ENCODE measurements at regions not wholly inside any gene's neighbourhood (a gene's known extent, or its start where the extent isn't known, plus 50 kb on each side); places are given as distances from the start of the nearest gene placed in this dataset.
"Not testable (repeated sequence)": the region's sequence is repeated elsewhere in the genome, so short reads cannot be mapped to it uniquely, and the experiment has no call there.

DNA sequence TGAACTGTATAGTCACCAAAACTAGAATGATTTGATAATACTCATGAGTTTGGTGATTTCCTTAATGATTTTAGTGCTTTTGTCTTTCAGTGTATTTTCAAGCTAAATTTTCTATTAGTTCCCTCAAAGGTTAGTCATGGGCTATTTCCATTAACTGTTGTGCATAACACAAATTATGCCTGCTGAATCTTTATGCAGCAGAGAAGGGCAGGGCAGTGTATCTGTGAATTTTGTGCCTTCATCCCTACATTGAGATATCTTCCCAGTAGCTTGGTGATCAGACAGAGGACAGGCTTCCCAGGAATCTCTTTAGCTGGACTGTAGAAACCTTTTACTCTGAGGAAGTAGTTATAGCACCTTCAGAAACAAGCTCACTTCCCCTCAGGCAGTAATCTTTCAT lies 1036.9 kb downstream of the EFNA5 start:
- intact Hi-C loops (cut with DNase I), result no loop called here
- TF ChIP-seq POLR2A (IDR thresholded peaks at IDR 0.05) (no peak), POLR2AphosphoS5 (IDR thresholded peaks at IDR 0.05) (no peak), EP300 (IDR thresholded peaks at IDR 0.05) (no peak)
- TF ChIP-seq, protein P1, sequence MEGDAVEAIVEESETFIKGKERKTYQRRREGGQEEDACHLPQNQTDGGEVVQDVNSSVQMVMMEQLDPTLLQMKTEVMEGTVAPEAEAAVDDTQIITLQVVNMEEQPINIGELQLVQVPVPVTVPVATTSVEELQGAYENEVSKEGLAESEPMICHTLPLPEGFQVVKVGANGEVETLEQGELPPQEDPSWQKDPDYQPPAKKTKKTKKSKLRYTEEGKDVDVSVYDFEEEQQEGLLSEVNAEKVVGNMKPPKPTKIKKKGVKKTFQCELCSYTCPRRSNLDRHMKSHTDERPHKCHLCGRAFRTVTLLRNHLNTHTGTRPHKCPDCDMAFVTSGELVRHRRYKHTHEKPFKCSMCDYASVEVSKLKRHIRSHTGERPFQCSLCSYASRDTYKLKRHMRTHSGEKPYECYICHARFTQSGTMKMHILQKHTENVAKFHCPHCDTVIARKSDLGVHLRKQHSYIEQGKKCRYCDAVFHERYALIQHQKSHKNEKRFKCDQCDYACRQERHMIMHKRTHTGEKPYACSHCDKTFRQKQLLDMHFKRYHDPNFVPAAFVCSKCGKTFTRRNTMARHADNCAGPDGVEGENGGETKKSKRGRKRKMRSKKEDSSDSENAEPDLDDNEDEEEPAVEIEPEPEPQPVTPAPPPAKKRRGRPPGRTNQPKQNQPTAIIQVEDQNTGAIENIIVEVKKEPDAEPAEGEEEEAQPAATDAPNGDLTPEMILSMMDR (IDR thresholded peaks at IDR 0.05), result no peak
- no peak overlapping the region for H3K27ac ChIP-seq
- no peak for DNase-seq
- H3K9me3 ChIP-seq, result no peaks in the 10 kb centered on the region
- H3K36me3 ChIP-seq, result no peaks in the 10 kb centered on the region
- no peak overlapping the region for H3K4me3 ChIP-seq
- H3K27me3 ChIP-seq, result no peaks in the 10 kb centered on the region
- no peaks in the 10 kb centered on the region for H3K4me1 ChIP-seq

GRCh38 chr5:106628456-106628855 lies 1042.3 kb downstream of the EFNA5 start:
- H3K27me3 ChIP-seq; intact Hi-C loops (cut with DNase I); DNase-seq; H3K4me1 ChIP-seq; H3K27ac ChIP-seq; H3K9me3 ChIP-seq; H3K36me3 ChIP-seq; H3K4me3 ChIP-seq: not testable (repeated sequence)
- WGBS, 2 donors, result 95 to 97% methylated on average over 17 of the region's 17 CpGs

- no peak overlapping the region for H3K4me3 ChIP-seq
- no peaks in the 10 kb centered on the region for H3K4me1 ChIP-seq
- intact Hi-C loops (cut with DNase I), result no loop called here
- H3K27me3 ChIP-seq, result no peaks in the 10 kb centered on the region
- no peaks in the 10 kb centered on the region for H3K9me3 ChIP-seq
- TF ChIP-seq POLR2A (IDR thresholded peaks at IDR 0.05) (no peak), EP300 (IDR thresholded peaks at IDR 0.05) (no peak), POLR2AphosphoS5 (IDR thresholded peaks at IDR 0.05) (no peak)
- TF ChIP-seq, protein P1 (IDR thresholded peaks at IDR 0.05), result no peak
- 77 to 88% methylated on average over 3 of the region's 3 CpGs for WGBS, 2 donors
- no peaks in the 10 kb centered on the region for H3K36me3 ChIP-seq
- no peak overlapping the region for H3K27ac ChIP-seq
- no peak for DNase-seq
Measured at GRCh38 chr5:106610041-106610440, 1060.7 kb downstream of the EFNA5 start.

DNA sequence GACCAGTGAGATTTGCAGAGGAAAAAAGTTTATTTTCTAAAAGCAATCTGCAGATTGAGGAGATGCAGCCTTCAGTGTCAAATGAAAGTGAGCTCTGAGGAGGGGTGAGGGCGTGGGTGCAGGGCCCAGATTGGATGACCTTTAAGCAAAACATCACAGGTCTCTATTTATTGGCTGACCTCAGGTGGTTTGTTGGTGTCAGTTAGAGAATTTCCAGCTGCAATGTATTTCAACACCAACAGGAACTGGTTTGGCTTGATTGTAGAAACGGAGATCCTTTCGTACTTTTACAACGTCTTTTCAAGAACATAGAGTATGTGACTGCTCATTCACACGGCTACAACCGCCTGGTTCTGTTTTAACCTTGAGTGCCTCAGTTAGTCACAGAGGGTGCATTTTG lies 1069.1 kb downstream of the EFNA5 start:
- no peak for DNase-seq
- Histone ChIP-seq H3K4me1 (no peaks in the 10 kb centered on the region), H3K27me3 (no peaks in the 10 kb centered on the region), H3K27ac (no peak overlapping the region), H3K36me3 (no peaks in the 10 kb centered on the region), H3K9me3 (no peaks in the 10 kb centered on the region), H3K4me3 (no peak overlapping the region)
- intact Hi-C loops (cut with DNase I), result no loop called here
- WGBS, 2 donors, result 12 to 60% methylated on average over 6 of the region's 6 CpGs
- TF ChIP-seq EP300 (IDR thresholded peaks at IDR 0.05), result no peak
- TF ChIP-seq POLR2AphosphoS5 (IDR thresholded peaks at IDR 0.05), result peak in 2 of 4 donors; percentile 37 to 42
- TF ChIP-seq POLR2A (IDR thresholded peaks at IDR 0.05), result no peak
- TF ChIP-seq, protein P1 (IDR thresholded peaks at IDR 0.05), result no peak

DNA sequence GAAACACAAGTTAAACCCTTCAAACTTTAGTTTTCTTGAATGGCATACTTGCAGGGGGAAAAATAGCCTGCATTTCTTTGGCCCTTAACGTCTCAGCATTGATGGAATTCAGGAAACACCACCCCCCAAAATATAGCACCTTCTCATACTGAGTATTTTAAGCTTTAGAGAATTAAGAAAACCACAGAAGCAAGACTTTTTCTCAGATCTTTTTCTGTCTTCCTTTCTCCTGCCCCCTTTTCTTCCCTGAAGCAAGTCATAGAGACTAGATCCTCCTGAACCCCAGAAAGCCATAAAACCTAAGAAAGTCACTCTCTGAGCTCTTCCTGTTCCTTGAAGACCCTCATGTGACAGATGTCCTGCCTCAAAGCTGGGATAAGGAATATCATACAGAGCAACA lies 1069.9 kb downstream of the EFNA5 start:
- no peak overlapping the region for H3K27ac ChIP-seq
- WGBS, 2 donors, result 58 to 79% methylated on average over 1 of the region's 1 CpG
- no peaks in the 10 kb centered on the region for H3K9me3 ChIP-seq
- H3K4me1 ChIP-seq, result no peaks in the 10 kb centered on the region
- no peak for DNase-seq
- no peak overlapping the region for H3K4me3 ChIP-seq
- no peaks in the 10 kb centered on the region for H3K27me3 ChIP-seq
- H3K36me3 ChIP-seq, result no peaks in the 10 kb centered on the region
- TF ChIP-seq POLR2A (IDR thresholded peaks at IDR 0.05) (no peak), POLR2AphosphoS5 (IDR thresholded peaks at IDR 0.05) (no peak), EP300 (IDR thresholded peaks at IDR 0.05) (no peak)
- TF ChIP-seq, protein P1 (IDR thresholded peaks at IDR 0.05), result no peak
- intact Hi-C loops (cut with DNase I), result no loop called here

All from sigmoid colon (tissue), 6 donors.